ENCODE measurements at regions not wholly inside any gene's neighbourhood (a gene's known extent, or its start where the extent isn't known, plus 50 kb on each side); places are given as distances from the start of the nearest gene placed in this dataset.
A peak's percentile ranks its signal among the peaks of the same experiment; 100 is the strongest.

- Histone ChIP-seq H3K4me2 (peak overlapping the region; percentile 25; the same call in 2 of the 3 replicates), H3K4me1 (peaks cover 27% of the 10 kb centered on the region; the same call in 2 of the 3 replicates), H3K4me3 (no peak overlapping the region), H3K27ac (no peak overlapping the region), H3K9me3 (no peaks in the 10 kb centered on the region)
- CTCF ChIA-PET, result no interaction called here
- DNase-seq (ENCODE audit: low read depth in 1 of 2, low spot score in 1 of 2) (no peak), FAIRE-seq (no peak), ATAC-seq (peak in 1 of 2 experiments; percentile 43; a peak in 1 of 6 replicates)
- WGBS (ENCODE audit: missing lambda C conversion rate), result 86% methylated on average over 3 of the region's 3 CpGs
- TF ChIP-seq HMGXB4 (CRISPR knock-in tag; IDR thresholded peaks at IDR 0.05; ENCODE audit: borderline replicate concordance) (no peak), HDAC2 (IDR thresholded peaks at IDR 0.05) (no peak), TP53 (CRISPR knock-in tag; IDR thresholded peaks at IDR 0.05) (no peak), E2F6 (IDR thresholded peaks at IDR 0.05; ENCODE audit: borderline replicate concordance, low read depth) (no peak), RCOR1 (IDR thresholded peaks at IDR 0.05; ENCODE audit: low read depth, low read length) (no peak)
- POLR2A ChIA-PET, result no interaction called here
Measured at GRCh38 chr12:28122756-28123155, 67.5 kb upstream of the CCDC91 start.

- Histone ChIP-seq H3K27ac (no peak overlapping the region), H3K9me3 (no peaks in the 10 kb centered on the region), H3K4me2 (no peak overlapping the region), H3K4me1 (peaks cover 32% of the 10 kb centered on the region), H3K4me3 (no peak overlapping the region)
- TF ChIP-seq ZFP36 (IDR thresholded peaks at IDR 0.05; ENCODE audit: borderline replicate concordance, partially characterized antibody) (no peak), MAFK (IDR thresholded peaks at IDR 0.05; ENCODE audit: partially characterized antibody) (no peak), HOXB13 (CRISPR knock-in tag; IDR thresholded peaks at IDR 0.05; ENCODE audit: low read depth) (no peak), TP53 (CRISPR knock-in tag; IDR thresholded peaks at IDR 0.05) (no peak), CEBPB (IDR thresholded peaks at IDR 0.05) (no peak)
- ChIA-PET CTCF (interaction anchor here (1.0 kb wide), 1 partner anchor 12 kb away, joined by 3 read pairs; no protein-coding TSS in a partner anchor), POLR2A (no interaction called here)
- WGBS (ENCODE audit: missing lambda C conversion rate), result 81% methylated on average over 3 of the region's 3 CpGs
- DNase-seq (ENCODE audit: low read depth in 1 of 2, low spot score in 1 of 2), result no peak
- FAIRE-seq, result peak; percentile 23
- no peak for ATAC-seq
Measured at GRCh38 chr12:28127455-28127854, 62.8 kb upstream of the CCDC91 start.

GRCh38 chr12:28129031-28129430, 61.2 kb upstream of the CCDC91 start:
- ChIA-PET CTCF (interaction anchor here (1.0 kb wide), 1 partner anchor 165 kb away, joined by 4 read pairs; no protein-coding TSS in a partner anchor), POLR2A (no interaction called here)
- Histone ChIP-seq H3K4me3 (no peak overlapping the region), H3K27ac (no peak overlapping the region), H3K4me1 (peaks cover 23% of the 10 kb centered on the region), H3K9me3 (no peaks in the 10 kb centered on the region), H3K4me2 (no peak overlapping the region)
- TF ChIP-seq RAD21 (conservative IDR thresholded peaks at IDR 0.05 in 1 of 2, IDR thresholded peaks at IDR 0.05 in 1 of 2), result no peak
- TF ChIP-seq RFX5 (IDR thresholded peaks at IDR 0.05), result no peak
- no peak for TF ChIP-seq MAX (IDR thresholded peaks at IDR 0.05)
- no peak for TF ChIP-seq CBX2 (IDR thresholded peaks at IDR 0.05; ENCODE audit: borderline replicate concordance, low read depth)
- no peak for TF ChIP-seq HOXB5 (CRISPR knock-in tag; IDR thresholded peaks at IDR 0.05)
- TF ChIP-seq CHD2 (IDR thresholded peaks at IDR 0.05; ENCODE audit: low read length, partially characterized antibody), result no peak
- no peak for TF ChIP-seq MAZ (IDR thresholded peaks at IDR 0.05; ENCODE audit: borderline replicate concordance, low read depth, low read length)
- DNase-seq (ENCODE audit: low read depth in 1 of 2, low spot score in 1 of 2), result no peak
- WGBS (ENCODE audit: missing lambda C conversion rate), result 90% methylated on average over 1 of the region's 1 CpG
- no peak for ATAC-seq
- no peak for FAIRE-seq

GRCh38 chr12:28130234-28130624, 60.0 kb upstream of the CCDC91 start:
- no peak for TF ChIP-seq ESRRA (IDR thresholded peaks at IDR 0.05; ENCODE audit: borderline replicate concordance, low read length)
- peak; percentile 2 for TF ChIP-seq MAFK (IDR thresholded peaks at IDR 0.05; ENCODE audit: partially characterized antibody)
- Histone ChIP-seq H3K9me3 (no peaks in the 10 kb centered on the region), H3K4me3 (no peak overlapping the region), H3K4me2 (peak overlapping the region; percentile 53), H3K27ac (peak overlapping the region; percentile 54 to 82), H3K4me1 (peaks cover 23% of the 10 kb centered on the region)
- ATAC-seq (no peak), DNase-seq (ENCODE audit: low read depth in 1 of 2, low spot score in 1 of 2) (no peak), FAIRE-seq (no peak)
- CTCF ChIA-PET, result interaction anchor here (0.9 to 1.3 kb wide), 4 partner anchors 95 to 742 kb away, joined by 3 to 5 read pairs (median 3); no protein-coding TSS in a partner anchor
- POLR2A ChIA-PET, result interaction anchor here (2.0 kb wide), 1 partner anchor 160 kb away, joined by 11 read pairs; no protein-coding TSS in a partner anchor
- 91% methylated on average over 2 of the region's 2 CpGs for WGBS (ENCODE audit: missing lambda C conversion rate)
